ENCODE measurements at regions not wholly inside any gene's neighbourhood (a gene's known extent, or its start where the extent isn't known, plus 50 kb on each side); places are given as distances from the start of the nearest gene placed in this dataset.

GRCh38 chr2:14303366-14304115 lies 329.0 kb upstream of the LRATD1 start (continued):
- TF ChIP-seq, protein P1, sequence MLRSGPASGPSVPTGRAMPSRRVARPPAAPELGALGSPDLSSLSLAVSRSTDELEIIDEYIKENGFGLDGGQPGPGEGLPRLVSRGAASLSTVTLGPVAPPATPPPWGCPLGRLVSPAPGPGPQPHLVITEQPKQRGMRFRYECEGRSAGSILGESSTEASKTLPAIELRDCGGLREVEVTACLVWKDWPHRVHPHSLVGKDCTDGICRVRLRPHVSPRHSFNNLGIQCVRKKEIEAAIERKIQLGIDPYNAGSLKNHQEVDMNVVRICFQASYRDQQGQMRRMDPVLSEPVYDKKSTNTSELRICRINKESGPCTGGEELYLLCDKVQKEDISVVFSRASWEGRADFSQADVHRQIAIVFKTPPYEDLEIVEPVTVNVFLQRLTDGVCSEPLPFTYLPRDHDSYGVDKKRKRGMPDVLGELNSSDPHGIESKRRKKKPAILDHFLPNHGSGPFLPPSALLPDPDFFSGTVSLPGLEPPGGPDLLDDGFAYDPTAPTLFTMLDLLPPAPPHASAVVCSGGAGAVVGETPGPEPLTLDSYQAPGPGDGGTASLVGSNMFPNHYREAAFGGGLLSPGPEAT (IDR thresholded peaks at IDR 0.05; ENCODE audit: low read depth): peak; percentile 77
- no peak for TF ChIP-seq SIN3A (IDR thresholded peaks at IDR 0.05; ENCODE audit: low read depth, low read length)
- peak; percentile 96 for TF ChIP-seq MTA2 (IDR thresholded peaks at IDR 0.05; ENCODE audit: low read depth)
- no peak for TF ChIP-seq KAT2A (conservative IDR thresholded peaks at IDR 0.05; ENCODE audit: control insufficient read depth, low read depth, low read length)
- TF ChIP-seq ETV6 (conservative IDR thresholded peaks at IDR 0.05 in 1 of 2, IDR thresholded peaks at IDR 0.05 in 1 of 2; ENCODE audit: borderline replicate concordance in 1 of 2, low read depth in 1 of 2): peak in 1 of 2 experiments; percentile 15; a peak in 1 of 4 replicates
- peak; percentile 85; the same call in 1 of the 2 replicates for TF ChIP-seq STAT3 (IDR thresholded peaks at IDR 0.05; ENCODE audit: low read depth, low read length)
- TF ChIP-seq STAT1 (conservative IDR thresholded peaks at IDR 0.05): no peak
- no peak for TF ChIP-seq POLR2AphosphoS2 (IDR thresholded peaks at IDR 0.05; ENCODE audit: low read depth, low read length)
- TF ChIP-seq SMC3 (IDR thresholded peaks at IDR 0.05; ENCODE audit: borderline replicate concordance, low read length): no peak; the same call in 1 of the 2 replicates
- no peak for TF ChIP-seq NFYB (IDR thresholded peaks at IDR 0.05; ENCODE audit: insufficient read depth, low read depth, low read length)

DNA sequence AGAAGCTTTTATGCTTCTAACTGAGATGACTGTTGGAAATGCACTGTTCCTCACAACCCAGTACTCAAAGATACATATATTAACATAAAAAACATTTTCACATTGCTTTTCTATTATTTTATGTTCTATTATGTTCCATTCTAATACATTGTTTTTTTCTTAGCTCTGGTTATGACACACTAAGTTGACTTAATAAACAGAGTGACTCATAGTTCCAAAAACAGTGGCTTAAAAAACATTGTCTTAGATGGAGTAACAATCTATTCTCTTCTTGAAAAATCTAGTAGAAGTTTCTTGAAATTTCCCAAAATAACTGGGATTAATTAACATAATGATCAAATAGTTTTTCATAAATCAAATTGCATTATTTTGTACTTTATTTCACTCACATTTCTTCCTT lies 328.2 kb upstream of the LRATD1 start:
- no peaks in the 10 kb centered on the region for H3K79me2 ChIP-seq (ENCODE audit: control insufficient read depth, insufficient read depth, low read length)
- H3K4me3 ChIP-seq: no peak overlapping the region
- H3K9ac ChIP-seq (ENCODE audit: control insufficient read depth, insufficient read depth, low read length): no peak overlapping the region
- no TSS peak for BruUV-seq (replicated peaks)
- TF ChIP-seq CBFB (IDR thresholded peaks at IDR 0.05; ENCODE audit: low read depth) (no peak), JUNB (IDR thresholded peaks at IDR 0.05) (peak; percentile 48; the same call in 1 of the 2 replicates), CREB1 (IDR thresholded peaks at IDR 0.05; ENCODE audit: low read depth) (no peak)
- no peak for DNase-seq (ENCODE audit: low read depth, low spot score)
- peaks cover 10% of the 10 kb centered on the region; the same call in 1 of the 2 replicates for H3K4me1 ChIP-seq (ENCODE audit: control insufficient read depth, insufficient read depth, low read length)
- FAIRE-seq: no peak
- CTCF ChIA-PET: no interaction called here
- no peak for ATAC-seq
- POLR2A ChIA-PET: no interaction called here
- H3K36me3 ChIP-seq (ENCODE audit: control insufficient read depth in 2 of 2, insufficient read depth in 2 of 2, low read length in 1 of 2): no peaks in the 10 kb centered on the region
- no peaks in the 10 kb centered on the region for H4K20me1 ChIP-seq (ENCODE audit: control insufficient read depth, insufficient read depth)
- RAD21 ChIA-PET (ENCODE audit: unreplicated experiment): interaction anchor here (0.8 to 1.2 kb wide), 3 partner anchors 8 to 117 kb away, joined by 3 to 4 read pairs (median 3); no protein-coding TSS in a partner anchor
- intact Hi-C loops (cut with micrococcal nuclease; ENCODE audit: unreplicated experiment) (loop anchor here (10.0 kb wide), 1 partner anchor 1110 kb away; no protein-coding TSS in a partner anchor), in situ Hi-C loops (cut with MboI) (no loop called here)
- H3K27me3 ChIP-seq (replicated peaks in 1 of 2; ENCODE audit: control insufficient read depth in 2 of 2, insufficient read depth in 2 of 2, low read length in 1 of 2): no peaks in the 10 kb centered on the region
- SMC1A ChIA-PET (ENCODE audit: uncharacterized antibody, unreplicated experiment): interaction anchor here (0.7 to 4.3 kb wide), 6 partner anchors 18 to 801 kb away, joined by 3 to 29 read pairs (median 3); no protein-coding TSS in a partner anchor
- H2AFZ ChIP-seq (ENCODE audit: control insufficient read depth, low read depth, low read length): no peak overlapping the region
- H3K4me2 ChIP-seq (ENCODE audit: control insufficient read depth, insufficient read depth): no peak overlapping the region
- H3K9me3 ChIP-seq (replicated peaks; ENCODE audit: control insufficient read depth, insufficient read depth, low read length): peaks cover 3% of the 10 kb centered on the region; the same call in 2 of the 3 replicates
- no peak overlapping the region for H3K27ac ChIP-seq (ENCODE audit: control insufficient read depth, insufficient read depth)
